BE2C (cell line): ENCODE measurements at regions not wholly inside any gene's neighbourhood (a gene's known extent, or its start where the extent isn't known, plus 50 kb on each side); places are given as distances from the start of the nearest gene placed in this dataset.
"Not testable (repeated sequence)": the region's sequence is repeated elsewhere in the genome, so short reads cannot be mapped to it uniquely, and the experiment has no call there.

Experiments used
- DNase-seq: peaks from one replicate; pipeline ENCODE4 v3.0.0-alpha.2; 2020
- H3K27me3 ChIP-seq: fragments of 250-450 bp; sonication (Bioruptor Pico); 2 replicates; pipeline ENCODE4 v1.5.1; 2020; ENCODE audit warnings: mild to moderate bottlenecking
- H3K36me3 ChIP-seq: fragments of 250-450 bp; sonication (Bioruptor Pico); 2 replicates; pipeline ENCODE4 v1.5.1; 2020; ENCODE audit warnings: mild to moderate bottlenecking
- H3K4me1 ChIP-seq: fragments of 250-450 bp; sonication (Bioruptor Pico); 2 replicates; pipeline ENCODE4 v1.5.1; 2020
- H3K4me3 ChIP-seq: 2 replicates; pipeline ENCODE4 v1.5.1; 2011; ENCODE audit warnings: low read depth, low read length
- H3K9me3 ChIP-seq: fragments of 250-450 bp; sonication (Bioruptor Pico); 2 replicates; pipeline ENCODE4 v1.5.1; 2020
- TF ChIP-seq, protein P1 (sequence below): IDR thresholded peaks from 2 replicates; pipeline ENCODE4 v1.5.1; 2012; ENCODE audit warnings: mild to moderate bottlenecking, low read depth, low read length

DNA sequence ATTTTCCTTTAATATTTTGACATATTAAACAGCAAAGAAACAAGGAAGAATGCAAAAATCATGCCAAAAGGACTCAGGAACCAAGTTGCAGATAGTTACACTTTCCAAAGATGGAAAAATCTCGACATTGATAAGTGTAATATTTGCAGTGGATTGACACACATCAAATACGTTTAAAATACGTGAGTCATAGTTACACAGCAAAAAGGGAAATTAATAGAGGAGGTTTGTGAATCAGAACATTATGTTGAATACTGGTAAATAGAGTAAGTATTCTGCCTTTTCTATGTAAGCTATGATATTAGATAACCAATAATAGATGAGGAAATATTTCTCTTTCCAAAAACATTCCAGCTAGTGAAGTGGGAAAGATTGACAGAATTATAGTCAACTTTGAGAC lies 1761.3 kb upstream of the IGFBP7 start:
- H3K9me3 ChIP-seq: no peaks in the 10 kb centered on the region; the same call in 1 of the 2 replicates
- no peaks in the 10 kb centered on the region for H3K4me1 ChIP-seq
- TF ChIP-seq, protein P1, sequence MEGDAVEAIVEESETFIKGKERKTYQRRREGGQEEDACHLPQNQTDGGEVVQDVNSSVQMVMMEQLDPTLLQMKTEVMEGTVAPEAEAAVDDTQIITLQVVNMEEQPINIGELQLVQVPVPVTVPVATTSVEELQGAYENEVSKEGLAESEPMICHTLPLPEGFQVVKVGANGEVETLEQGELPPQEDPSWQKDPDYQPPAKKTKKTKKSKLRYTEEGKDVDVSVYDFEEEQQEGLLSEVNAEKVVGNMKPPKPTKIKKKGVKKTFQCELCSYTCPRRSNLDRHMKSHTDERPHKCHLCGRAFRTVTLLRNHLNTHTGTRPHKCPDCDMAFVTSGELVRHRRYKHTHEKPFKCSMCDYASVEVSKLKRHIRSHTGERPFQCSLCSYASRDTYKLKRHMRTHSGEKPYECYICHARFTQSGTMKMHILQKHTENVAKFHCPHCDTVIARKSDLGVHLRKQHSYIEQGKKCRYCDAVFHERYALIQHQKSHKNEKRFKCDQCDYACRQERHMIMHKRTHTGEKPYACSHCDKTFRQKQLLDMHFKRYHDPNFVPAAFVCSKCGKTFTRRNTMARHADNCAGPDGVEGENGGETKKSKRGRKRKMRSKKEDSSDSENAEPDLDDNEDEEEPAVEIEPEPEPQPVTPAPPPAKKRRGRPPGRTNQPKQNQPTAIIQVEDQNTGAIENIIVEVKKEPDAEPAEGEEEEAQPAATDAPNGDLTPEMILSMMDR: no peak
- H3K27me3 ChIP-seq: no peaks in the 10 kb centered on the region
- no peaks in the 10 kb centered on the region for H3K36me3 ChIP-seq
- H3K4me3 ChIP-seq: no peak overlapping the region
- no peak for DNase-seq

DNA sequence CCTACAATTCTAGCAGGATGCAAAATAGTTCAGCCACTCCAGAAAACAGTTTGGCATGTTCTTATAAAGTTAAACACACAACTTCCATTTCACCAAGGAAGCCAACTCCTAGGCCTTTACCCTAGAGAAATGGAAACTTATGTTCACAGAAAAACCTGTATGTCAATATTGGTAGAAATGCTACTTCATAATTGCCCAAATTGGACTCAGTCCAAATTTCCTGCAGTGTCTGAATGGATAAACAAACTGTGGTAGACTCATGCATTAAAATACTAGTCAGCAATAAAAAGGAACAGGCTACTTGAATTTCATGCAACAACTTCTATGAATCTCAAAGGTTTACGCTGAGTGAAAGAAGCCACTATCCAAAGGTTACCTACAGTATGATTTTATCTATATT lies 1738.8 kb upstream of the IGFBP7 start:
- DNase-seq: no peak
- no peak overlapping the region for H3K4me3 ChIP-seq
- H3K9me3 ChIP-seq: no peaks in the 10 kb centered on the region
- no peaks in the 10 kb centered on the region for H3K36me3 ChIP-seq
- H3K27me3 ChIP-seq: no peaks in the 10 kb centered on the region
- no peaks in the 10 kb centered on the region for H3K4me1 ChIP-seq
- TF ChIP-seq, protein P1: no peak

DNA sequence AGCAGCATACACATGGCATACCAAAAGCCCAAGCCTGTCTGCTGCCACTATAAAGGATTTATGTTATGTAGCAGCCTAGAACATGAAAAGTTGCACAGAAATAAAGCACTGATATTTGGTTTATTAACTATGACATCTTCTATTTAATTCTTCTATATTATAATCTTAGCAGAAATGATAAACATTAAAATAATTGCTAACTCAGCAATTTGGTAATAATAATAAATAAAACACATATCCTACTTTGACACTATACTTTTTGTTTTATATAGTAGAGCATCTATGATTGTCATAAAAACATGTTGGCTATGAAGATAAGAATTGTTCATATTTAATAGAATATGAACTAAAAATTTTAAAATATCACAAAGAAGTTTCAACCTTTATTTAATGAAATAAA lies 1733.3 kb upstream of the IGFBP7 start:
- TF ChIP-seq, protein P1: no peak
- H3K4me1 ChIP-seq: no peaks in the 10 kb centered on the region
- no peaks in the 10 kb centered on the region for H3K27me3 ChIP-seq
- H3K9me3 ChIP-seq: no peaks in the 10 kb centered on the region
- no peak for DNase-seq
- H3K4me3 ChIP-seq: no peak overlapping the region
- H3K36me3 ChIP-seq: no peaks in the 10 kb centered on the region

DNA sequence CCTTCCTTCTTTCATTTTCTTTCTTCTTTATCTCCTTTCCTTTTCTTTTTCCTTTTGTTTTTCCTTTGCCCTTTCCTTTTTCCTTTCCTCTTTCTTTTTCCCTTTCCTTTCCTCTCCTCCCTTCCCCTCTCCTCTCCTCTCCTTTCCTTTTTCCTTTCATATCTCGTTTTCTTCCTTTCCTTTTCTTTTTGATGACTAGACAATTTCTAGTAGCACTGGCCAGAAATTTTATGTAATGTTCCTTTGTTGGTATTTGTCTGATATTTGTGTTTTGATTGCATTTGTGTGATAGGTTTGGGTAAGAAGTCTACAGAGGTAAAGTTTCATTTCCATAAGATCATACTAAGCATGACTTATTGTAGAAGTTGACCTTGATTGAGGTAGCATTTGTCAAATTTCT lies 1722.9 kb upstream of the IGFBP7 start:
- Histone ChIP-seq H3K36me3 (no peaks in the 10 kb centered on the region), H3K27me3 (no peaks in the 10 kb centered on the region), H3K4me3 (no peak overlapping the region), H3K9me3 (no peaks in the 10 kb centered on the region), H3K4me1 (no peaks in the 10 kb centered on the region)
- TF ChIP-seq, protein P1: no peak
- no peak for DNase-seq

DNA sequence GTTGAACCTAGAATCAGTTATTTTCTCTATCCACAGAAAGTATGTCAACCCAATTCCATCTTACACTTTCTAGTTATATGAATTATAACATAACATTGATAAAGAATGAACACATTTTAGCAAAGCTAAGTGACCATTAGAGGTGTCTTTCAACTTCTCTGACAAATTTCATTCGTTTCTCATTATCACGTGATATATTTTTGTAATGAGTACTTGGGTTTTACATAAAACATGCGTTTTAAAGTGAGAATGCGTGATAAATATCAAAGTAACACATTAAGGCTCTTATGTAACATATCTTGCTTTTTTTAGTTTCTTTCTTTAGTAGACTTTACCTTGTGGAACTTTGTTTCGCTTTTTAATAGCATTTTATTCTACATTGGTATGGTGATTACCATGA lies 1715.1 kb upstream of the IGFBP7 start:
- Histone ChIP-seq H3K27me3 (no peaks in the 10 kb centered on the region), H3K4me1 (no peaks in the 10 kb centered on the region), H3K36me3 (no peaks in the 10 kb centered on the region), H3K4me3 (no peak overlapping the region), H3K9me3 (no peaks in the 10 kb centered on the region; the same call in 1 of the 2 replicates)
- TF ChIP-seq, protein P1: no peak
- no peak for DNase-seq

DNA sequence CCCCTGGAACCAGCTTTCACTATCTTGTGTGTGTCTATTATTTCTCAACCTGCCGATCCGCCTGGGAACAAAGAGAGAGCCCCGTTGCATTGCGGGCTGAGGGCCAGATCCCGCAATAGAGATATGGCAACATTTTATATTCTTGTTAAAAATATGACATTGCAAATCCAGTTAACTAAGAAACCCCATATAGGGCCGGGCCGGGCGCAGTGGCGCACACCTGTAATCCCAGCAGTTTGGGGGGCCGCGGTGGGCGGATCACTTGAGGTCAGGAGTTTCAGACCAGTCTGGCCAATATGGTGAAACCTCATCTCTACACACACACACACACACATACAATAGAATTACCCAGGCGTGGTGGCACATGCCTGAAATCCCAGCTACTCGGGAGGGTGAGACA lies 1708.4 kb upstream of the IGFBP7 start:
- H3K36me3 ChIP-seq, H3K4me3 ChIP-seq, H3K9me3 ChIP-seq, H3K4me1 ChIP-seq, DNase-seq, H3K27me3 ChIP-seq: not testable (repeated sequence)

DNA sequence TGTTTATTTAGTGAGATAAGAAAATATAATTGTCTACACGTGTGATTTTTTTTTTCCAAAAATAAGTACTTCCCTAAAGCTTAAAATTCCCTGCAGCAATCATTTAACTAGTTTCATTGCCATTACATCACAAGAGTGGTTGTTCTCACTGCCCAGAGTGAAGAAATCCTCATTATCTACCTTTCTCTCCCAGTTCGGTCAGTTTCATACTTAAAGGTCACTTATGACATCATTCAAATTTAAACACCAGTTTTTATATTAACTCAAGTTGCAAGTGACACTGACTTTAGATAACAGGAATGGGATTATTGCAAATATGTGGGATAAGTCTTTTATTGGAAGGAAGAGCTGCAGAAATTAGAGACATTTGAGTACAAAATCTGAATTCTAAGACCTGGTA lies 1699.8 kb upstream of the IGFBP7 start:
- TF ChIP-seq, protein P1: no peak
- no peaks in the 10 kb centered on the region for H3K4me1 ChIP-seq
- H3K9me3 ChIP-seq: no peaks in the 10 kb centered on the region
- H3K27me3 ChIP-seq: no peaks in the 10 kb centered on the region
- DNase-seq: no peak
- H3K4me3 ChIP-seq: no peak overlapping the region
- H3K36me3 ChIP-seq: no peaks in the 10 kb centered on the region
